C1 segment of cervical spinal cord (tissue), 14 donors: ENCODE measurements at regions not wholly inside any gene's neighbourhood (a gene's known extent, or its start where the extent isn't known, plus 50 kb on each side); places are given as distances from the start of the nearest gene placed in this dataset.

Experiments used
- DNase-seq, 14 donors: peaks; one replicate each; lab custom pipeline; 2025; lab: John Stamatoyannopoulos, UW

DNA sequence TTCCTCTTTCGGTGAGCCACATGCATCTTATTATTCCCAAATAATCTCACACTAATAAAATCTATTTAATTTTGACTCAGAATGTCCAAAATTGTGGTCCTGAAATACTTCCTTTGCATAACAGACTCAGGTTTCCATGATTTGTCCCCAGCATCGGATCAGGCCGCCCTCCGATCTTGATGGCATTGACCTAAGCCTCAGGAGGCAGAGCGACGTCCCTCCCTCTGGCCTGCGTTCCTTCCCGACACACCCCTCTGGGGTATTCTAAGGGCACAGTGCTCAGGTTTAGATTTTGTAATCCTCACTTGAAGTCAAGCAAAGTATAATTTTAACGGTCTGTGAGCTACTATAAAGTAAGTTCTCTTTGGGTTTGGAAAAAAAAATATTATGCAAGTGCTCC is 857.7 kb downstream of the GALR1 start:
- no peak for DNase-seq

DNA sequence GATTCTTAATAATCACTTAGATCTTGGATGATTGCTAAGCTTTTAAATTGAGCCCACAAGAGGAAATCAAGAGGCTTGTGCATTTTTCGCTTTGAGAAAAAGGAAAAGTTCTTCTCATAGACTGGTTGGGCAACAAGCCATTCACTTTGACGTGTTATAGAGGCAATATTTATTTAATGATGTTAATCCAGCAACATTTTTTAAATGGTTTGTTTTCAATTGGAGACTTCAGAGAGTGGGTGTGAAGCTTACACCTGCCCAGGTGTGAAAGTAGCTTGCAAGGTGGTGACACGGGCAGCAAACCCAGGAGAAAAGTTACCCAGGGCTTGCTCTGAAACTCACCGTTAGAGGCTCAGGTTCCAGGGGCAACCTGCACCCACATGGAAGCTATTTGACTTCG is 858.9 kb downstream of the GALR1 start:
- DNase-seq, result no peak

GRCh38 chr18:78113136-78113939 is 863.7 kb downstream of the GALR1 start:
- DNase-seq, result no peak

- no peak for DNase-seq
These were observed 864.2 kb downstream of the GALR1 start for GRCh38 chr18:78113940-78114251.

DNA sequence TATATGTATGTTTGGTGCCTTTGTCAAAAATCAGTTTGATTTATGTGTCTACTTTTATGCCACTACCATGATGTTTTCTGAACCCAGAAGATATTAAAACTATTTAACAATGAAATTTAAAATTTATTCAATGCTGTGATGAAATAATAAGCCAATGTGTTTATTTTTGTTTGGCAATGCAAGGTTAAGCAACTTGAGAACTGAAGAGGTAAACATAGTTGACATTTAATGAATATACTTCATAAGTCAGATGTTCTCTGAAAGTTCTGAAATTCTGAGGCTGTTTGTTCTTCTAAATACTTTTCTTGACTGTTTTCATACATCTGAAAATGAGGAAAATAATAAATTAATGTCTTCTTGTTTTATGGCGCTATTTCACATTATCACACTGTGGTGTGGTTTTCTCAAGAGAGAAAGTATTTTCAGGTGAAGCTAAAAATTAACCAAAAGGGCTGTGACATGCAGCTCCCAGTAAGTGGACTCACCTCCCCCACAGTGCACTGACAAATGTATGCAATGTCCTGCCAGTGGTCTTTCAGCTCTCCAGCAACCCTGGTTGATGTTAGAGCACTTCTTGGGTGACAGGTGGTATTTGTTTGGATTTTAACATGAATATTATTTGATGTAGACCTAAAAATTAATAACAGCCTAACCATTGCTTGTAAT is 863.6 kb upstream of the SALL3 start:
- no peak for DNase-seq

- no peak for DNase-seq
These were observed 856.3 kb upstream of the SALL3 start for GRCh38 chr18:78123144-78123909.

DNA sequence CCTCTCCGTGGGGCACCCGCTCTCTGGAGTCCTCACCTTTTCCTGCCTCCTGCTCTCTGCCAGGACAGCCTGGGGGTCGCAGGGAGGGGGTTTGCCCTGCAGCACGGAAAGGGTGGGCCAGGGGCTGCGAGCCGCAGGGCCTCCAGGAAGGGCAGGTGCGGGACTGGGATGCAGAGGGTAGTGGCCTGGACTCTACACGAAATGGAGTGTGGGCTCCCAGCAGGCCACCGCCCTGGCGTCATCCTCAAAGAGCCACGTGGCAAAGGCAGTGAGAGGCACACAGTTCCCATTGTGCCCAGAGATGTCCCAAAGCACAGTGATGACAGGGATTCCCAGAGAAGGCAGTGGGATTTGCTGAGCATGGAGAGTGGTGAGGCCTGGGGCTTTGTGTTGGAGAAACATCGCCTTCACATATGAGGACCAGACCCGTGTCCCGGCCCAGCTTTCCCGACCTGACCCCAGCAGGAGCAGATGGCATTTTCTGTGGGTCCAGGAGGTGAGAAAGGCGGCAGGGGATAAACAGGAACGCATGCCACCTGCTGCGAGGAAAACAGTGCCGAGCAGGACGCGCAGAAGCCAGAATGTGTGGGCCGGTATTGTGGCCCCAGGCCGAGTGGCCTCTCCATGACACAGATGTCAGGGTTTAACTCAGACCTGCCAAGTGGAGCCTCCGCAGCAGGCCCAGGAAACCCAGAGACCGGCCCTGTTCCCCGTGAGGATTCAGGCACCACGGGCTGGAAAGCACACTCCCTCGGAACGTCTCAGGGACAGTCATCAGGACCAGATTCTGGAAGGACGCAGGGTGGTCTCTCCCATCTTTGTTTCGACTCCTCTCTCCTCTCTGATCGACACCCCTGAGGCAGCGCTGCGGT is 855.5 kb upstream of the SALL3 start:
- DNase-seq, result no peak

DNA sequence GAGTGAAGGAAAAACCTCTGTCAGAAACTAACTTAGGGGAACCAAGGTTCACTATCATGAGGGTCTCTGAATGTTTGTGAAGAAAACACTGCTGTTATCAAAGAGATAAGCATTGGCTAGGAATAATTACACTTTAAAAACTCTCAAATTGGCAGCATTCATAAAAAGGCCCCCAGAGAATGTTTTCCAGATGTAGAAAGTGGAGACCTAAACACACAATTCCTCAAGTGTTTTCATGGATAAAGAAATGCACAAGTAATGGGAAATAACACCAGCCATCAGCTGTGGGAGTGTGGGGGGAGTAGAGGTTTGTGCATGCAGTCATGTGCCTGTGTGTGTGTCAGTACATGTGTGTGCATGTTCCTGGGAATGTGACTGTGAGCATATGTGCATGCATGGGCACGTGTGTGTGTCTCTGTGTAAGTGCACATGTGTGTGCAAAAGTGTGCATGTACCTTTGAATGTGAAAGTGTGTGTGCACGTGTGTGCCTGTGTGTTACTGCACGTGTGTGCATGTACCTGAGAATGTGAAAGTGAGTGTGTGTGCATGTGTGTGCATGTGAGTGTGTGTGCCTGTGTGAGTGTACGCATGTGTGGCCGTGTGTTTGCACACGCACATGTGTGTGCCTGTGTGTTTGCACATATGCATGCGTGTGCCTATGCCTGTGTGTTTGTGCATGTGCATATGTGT is 854.3 kb upstream of the SALL3 start:
- DNase-seq, result no peak

GRCh38 chr18:78126106-78126505 is 853.5 kb upstream of the SALL3 start:
- no peak for DNase-seq

DNA sequence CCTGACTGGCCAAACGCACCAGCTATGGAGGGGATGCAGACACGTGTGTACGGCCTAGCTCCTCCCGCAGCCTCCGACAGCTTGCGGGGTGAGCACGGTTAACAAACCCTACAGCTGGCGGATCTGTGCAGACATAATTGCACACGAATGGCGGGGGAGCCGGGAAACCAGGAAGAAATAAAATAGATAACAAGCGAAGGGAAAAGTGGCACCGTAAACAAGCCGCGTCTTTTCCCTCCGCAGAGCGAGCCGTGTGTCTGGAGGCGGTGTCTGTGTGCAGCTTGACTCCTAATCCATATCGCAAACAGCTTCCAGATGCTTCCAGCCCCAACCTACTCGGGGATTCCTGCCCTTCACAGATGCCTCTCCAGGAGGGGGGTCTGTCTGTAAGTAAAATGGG is 853.1 kb upstream of the SALL3 start:
- DNase-seq, result no peak

GRCh38 chr18:78127041-78127440 is 852.6 kb upstream of the SALL3 start:
- no peak for DNase-seq

DNA sequence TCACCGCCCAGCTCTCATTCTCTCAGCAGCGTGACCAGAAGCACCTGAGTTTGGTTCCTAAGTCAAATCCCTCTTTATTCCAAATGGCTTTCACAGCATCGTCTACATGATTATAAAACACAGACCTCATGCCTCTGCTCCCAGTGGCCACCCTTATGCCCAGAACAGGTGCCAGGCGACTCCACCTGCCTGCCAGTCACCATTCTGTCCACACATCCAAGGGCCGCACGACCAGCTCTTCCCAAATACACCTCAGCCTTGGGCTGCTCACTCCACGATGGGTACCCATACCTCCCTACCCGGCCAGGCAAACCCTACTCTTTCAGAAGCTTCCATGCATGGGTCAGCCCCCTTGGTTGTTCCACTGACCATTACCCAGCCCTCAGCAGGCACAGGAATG is 851.6 kb upstream of the SALL3 start:
- no peak for DNase-seq

DNA sequence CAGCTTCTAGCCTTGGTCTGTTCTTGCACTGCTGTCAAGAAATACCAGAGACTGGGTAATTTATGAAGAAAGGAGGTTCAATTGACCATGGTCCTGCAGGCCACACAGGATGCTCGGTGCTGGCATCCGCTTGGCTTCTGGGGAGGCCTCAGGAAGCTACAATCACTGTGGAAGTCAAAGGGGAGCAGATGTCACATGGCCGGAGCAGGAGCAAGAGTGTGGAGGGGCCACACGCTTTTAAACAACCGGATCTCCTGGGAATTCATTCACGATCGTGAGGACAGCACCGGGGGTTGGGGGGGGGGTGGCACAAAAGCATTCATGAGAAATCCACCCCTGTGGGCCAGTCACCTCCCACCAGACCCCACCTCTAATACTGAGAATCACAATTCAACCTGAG is 850.4 kb upstream of the SALL3 start:
- DNase-seq, result no peak

DNA sequence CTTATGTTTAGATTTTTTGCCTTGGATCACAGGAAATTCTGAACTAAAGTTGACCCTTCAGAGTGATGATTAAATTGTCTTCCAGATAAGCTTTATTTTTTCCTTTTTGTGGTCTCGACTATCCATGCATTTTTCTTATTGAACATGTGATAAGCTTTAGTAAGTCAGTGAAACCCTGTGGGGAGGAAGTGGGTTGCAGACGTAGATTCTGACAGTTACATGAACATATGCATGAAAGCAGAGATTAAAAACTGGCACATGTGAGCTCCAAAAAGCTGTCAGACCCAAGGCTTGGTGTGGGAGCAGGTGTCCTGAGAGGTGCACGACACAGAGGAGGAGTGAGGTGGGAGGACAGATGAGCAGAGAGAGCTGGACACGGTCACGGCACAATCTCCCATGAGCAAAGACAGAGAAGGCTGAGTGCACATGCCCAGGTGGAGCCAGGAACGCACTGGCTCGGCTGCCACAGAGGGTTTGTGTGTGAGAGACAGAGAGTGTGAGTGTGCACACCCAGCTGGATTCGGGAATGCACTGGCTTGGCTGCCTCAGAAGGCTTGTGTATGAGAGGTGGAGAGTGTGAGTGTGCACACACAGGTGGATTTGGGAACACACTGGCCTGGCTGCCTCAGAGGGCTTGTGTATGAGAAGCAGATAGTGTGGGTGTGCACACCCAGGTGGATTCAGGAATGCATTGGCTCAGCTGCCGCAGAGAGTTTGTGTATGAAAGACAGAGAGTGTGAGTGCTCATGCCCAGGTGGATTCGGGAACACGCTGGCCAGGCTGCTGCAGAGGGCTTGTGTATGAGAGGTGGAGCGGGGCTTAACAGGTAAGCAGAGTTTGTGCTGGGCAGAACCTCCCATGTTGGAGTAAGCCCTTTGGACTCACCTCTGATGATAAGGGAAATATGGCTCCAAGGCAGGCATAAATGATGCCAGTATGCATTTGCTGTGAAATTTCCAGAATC is 849.1 kb upstream of the SALL3 start:
- DNase-seq, result no peak

DNA sequence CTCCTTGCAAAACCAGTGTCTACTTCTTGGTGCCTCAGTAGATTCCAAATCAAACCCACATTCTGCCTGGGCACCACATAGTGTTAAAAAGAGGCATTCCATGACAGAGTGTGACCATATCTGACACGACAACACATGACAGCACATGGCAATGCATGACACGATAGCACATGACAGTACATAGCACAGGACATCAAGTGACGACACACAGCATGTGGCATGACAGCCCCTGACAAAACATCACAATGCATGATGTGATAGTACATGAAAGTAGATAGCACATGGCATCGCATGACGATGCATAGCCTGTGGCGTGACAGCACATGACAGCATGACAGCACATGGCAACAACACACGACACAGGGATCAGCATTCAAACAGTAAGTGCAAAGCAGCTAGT is 845.9 kb upstream of the SALL3 start:
- DNase-seq, result no peak

DNA sequence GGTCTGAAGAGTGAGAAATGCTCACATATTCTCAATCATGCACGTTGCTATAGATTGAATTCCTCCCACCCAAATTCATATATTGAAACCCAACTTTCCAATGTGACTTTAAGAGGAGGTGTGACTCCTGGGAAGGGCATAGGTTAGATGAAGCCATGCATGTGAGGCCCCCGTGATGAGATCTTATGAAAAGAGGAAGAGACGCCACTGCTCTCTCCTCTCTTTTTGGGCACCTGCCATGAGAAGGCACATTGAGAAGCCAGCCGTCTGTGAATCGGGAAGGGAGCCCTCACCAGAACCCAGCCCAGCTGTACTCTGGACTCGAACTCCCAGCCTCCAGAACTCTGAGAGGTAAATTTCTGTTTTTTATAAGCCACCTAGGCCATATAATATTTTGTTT is 842.6 kb upstream of the SALL3 start:
- DNase-seq, result peak in 3 of 14 donors; percentile 20 to 27 (median 25)

DNA sequence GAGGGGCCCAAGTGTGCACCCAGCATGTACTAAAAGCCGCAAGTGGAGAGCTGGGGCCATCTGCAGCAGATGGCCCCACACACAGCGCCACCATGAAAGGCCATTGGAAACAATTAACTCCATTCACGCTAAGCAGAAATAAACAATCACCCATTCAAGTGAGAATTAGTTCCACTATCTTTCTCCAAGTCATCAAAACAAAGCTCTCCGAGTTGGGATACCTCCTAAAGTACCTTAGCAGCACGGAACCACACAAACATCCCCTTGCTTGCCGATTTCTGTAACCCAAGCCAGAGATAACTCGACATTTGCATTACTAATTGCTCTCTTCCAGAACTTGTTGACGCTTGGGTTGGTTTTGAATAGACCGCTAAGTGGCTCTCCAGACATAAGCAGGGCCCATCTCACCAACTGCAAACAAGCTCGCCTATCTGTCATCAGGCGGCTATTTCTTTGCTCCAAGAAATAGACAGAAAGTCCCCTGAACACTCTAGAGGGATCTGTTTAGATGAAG is 840.6 kb upstream of the SALL3 start:
- DNase-seq, result peak in 3 of 14 donors; percentile 7 to 30 (median 21)

- DNase-seq, result no peak
These were observed 839.3 kb upstream of the SALL3 start for GRCh38 chr18:78140294-78140693.

- no peak for DNase-seq
These were observed 834.9 kb upstream of the SALL3 start for GRCh38 chr18:78144669-78145068.

DNA sequence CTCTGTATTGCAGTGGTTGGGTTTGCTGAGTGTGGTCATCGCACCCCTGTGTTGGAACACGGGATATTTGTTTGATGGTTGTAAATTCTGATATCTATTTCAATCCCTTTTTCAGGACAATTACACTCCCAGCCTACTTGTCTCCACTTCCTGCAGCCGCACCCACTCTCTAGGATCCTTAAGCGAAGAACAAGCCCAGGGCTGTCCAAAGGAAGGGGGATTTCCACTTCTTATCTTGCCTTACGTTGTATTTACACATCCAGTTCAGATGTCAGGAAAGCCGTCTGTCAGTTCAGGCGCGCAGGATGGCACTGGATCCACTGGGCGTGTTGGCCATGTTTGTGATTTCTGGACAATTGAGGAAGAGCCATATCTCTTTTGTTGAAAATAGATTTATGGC is 834.5 kb upstream of the SALL3 start:
- no peak for DNase-seq
